HCT116 (cell line): ENCODE measurements at regions not wholly inside any gene's neighbourhood (a gene's known extent, or its start where the extent isn't known, plus 50 kb on each side); places are given as distances from the start of the nearest gene placed in this dataset.

Source experiments
- CTCF ChIP-seq, 3 experiments: fragments of 200-600 bp in 1 of 3; sonication (generic) in 1 of 3; IDR thresholded peaks in 2 of 3; conservative IDR thresholded peaks in 1 of 3; 2 replicates each; pipeline ENCODE4 v1.5.1; 2012 to 2017; ENCODE audit warnings: low read depth in 2 of 3, low read length in 2 of 3, antibody characterized with exemption in 1 of 3, borderline replicate concordance in 1 of 3, control low read depth in 1 of 3, mild to moderate bottlenecking in 1 of 3, mixed read lengths in 1 of 3, mixed run types in 1 of 3, moderate library complexity in 1 of 3; ENCODE audit not compliant: insufficient read depth in 1 of 3
- ZNF274 ChIP-seq: fragments of 200-500 bp; sonication (Bioruptor generic); IDR thresholded peaks from 2 replicates; pipeline ENCODE4 v1.6.1; 2014; ENCODE audit warnings: mild to moderate bottlenecking, low read depth, low read length, inconsistent platforms

- TF ChIP-seq ZNF274: no peak
- no peak for TF ChIP-seq CTCF (IDR thresholded peaks at IDR 0.05 in 2 of 3, conservative IDR thresholded peaks at IDR 0.05 in 1 of 3; ENCODE audit: borderline replicate concordance in 1 of 3, insufficient read depth in 1 of 3, low read depth in 2 of 3, low read length in 2 of 3)
Measured at GRCh38 chr18:53610957-53611356, 613.5 kb downstream of the MBD2 start.
